Activated CD8-positive, alpha-beta T cell treated with anti-CD3 and anti-CD28 coated beads for 36 hours (primary cell): ENCODE measurements at regions not wholly inside any gene's neighbourhood (a gene's known extent, or its start where the extent isn't known, plus 50 kb on each side); places are given as distances from the start of the nearest gene placed in this dataset.

ENCODE experiments used
- ATAC-seq: fragments of 200-7000 bp; cut with Tn5 transposase; one replicate; pipeline ENCODE4 v1.10.0; 2021; ENCODE audit warnings: mild to moderate bottlenecking, moderate library complexity
- CTCF ChIA-PET: fragments of 350-600 bp; sonication (Branson Sonifier 250); formaldehyde crosslinking; loops from one replicate; lab custom pipeline; 2021; ENCODE audit warnings: antibody characterized with exemption; lab: Charles Lee
- POLR2A ChIA-PET: fragments of 350-600 bp; sonication (Branson Sonifier 250); formaldehyde crosslinking; loops from one replicate; lab custom pipeline; 2021; ENCODE audit warnings: antibody characterized with exemption; lab: Charles Lee
- DNase-seq: peaks from one replicate; pipeline ENCODE4 v3.0.0-alpha.2; 2020
- H3K27ac Mint-ChIP-seq: one replicate; pipeline ENCODE4 v1.8.0; 2021; ENCODE audit warnings: mild to moderate bottlenecking, mixed read lengths
- H3K27me3 Mint-ChIP-seq: one replicate; pipeline ENCODE4 v1.8.0; 2021; ENCODE audit warnings: mixed read lengths
- H3K36me3 Mint-ChIP-seq: one replicate; pipeline ENCODE4 v1.8.0; 2021; ENCODE audit warnings: low read depth, mixed read lengths
- H3K4me1 Mint-ChIP-seq: one replicate; pipeline ENCODE4 v1.8.0; 2021; ENCODE audit warnings: low read depth, mixed read lengths
- H3K4me3 Mint-ChIP-seq: one replicate; pipeline ENCODE4 v1.8.0; 2021; ENCODE audit warnings: mild to moderate bottlenecking, moderate library complexity, mixed read lengths
- H3K9me3 Mint-ChIP-seq: one replicate; pipeline ENCODE4 v1.8.0; 2021; ENCODE audit warnings: mixed read lengths
- CTCF ChIP-seq: fragments of 200-600 bp; IDR thresholded peaks from one replicate; pipeline ENCODE4 v1.8.0; 2022; ENCODE audit warnings: antibody characterized with exemption, mild to moderate bottlenecking
- intact Hi-C: fragments of 100-400 bp; cut with micrococcal nuclease; formaldehyde crosslinking; loops from one replicate; pipeline ENCODE4 v1.10.0; 2022

GRCh38 chr5:3518576-3518975, 77.1 kb upstream of the IRX1 start:
- ChIA-PET POLR2A (no interaction called here), CTCF (no interaction called here)
- Mint-ChIP-seq H3K27ac (no peak overlapping the region), H3K4me1 (no peaks in the 10 kb centered on the region), H3K36me3 (no peaks in the 10 kb centered on the region), H3K9me3 (no peaks in the 10 kb centered on the region), H3K27me3 (no peaks in the 10 kb centered on the region), H3K4me3 (no peak overlapping the region)
- DNase-seq: no peak
- no peak for TF ChIP-seq CTCF
- no peak for ATAC-seq
- intact Hi-C loops: no loop called here

GRCh38 chr5:3518051-3518450, 77.6 kb upstream of the IRX1 start:
- Mint-ChIP-seq H3K4me3 (no peak overlapping the region), H3K27ac (no peak overlapping the region), H3K27me3 (no peaks in the 10 kb centered on the region), H3K36me3 (no peaks in the 10 kb centered on the region), H3K9me3 (no peaks in the 10 kb centered on the region), H3K4me1 (no peaks in the 10 kb centered on the region)
- no peak for DNase-seq
- no peak for ATAC-seq
- ChIA-PET POLR2A (no interaction called here), CTCF (no interaction called here)
- TF ChIP-seq CTCF: no peak
- intact Hi-C loops: no loop called here

- H3K36me3 Mint-ChIP-seq: no peaks in the 10 kb centered on the region
- H3K27me3 Mint-ChIP-seq: no peaks in the 10 kb centered on the region
- no peak for TF ChIP-seq CTCF
- ChIA-PET CTCF (no interaction called here), POLR2A (no interaction called here)
- DNase-seq: no peak
- intact Hi-C loops: no loop called here
- ATAC-seq: no peak
- no peaks in the 10 kb centered on the region for H3K9me3 Mint-ChIP-seq
- H3K27ac Mint-ChIP-seq: no peak overlapping the region
- no peaks in the 10 kb centered on the region for H3K4me1 Mint-ChIP-seq
- no peak overlapping the region for H3K4me3 Mint-ChIP-seq
Observed at GRCh38 chr5:3517348-3517747, 78.3 kb upstream of the IRX1 start.

- no peak for ATAC-seq
- intact Hi-C loops: no loop called here
- no peak for DNase-seq
- ChIA-PET POLR2A (no interaction called here), CTCF (interaction anchor here (0.7 to 1.7 kb wide), 2 partner anchors 10 to 1423 kb away, joined by 3 read pairs; no protein-coding TSS in a partner anchor)
- H3K4me1 Mint-ChIP-seq: no peaks in the 10 kb centered on the region
- no peak overlapping the region for H3K27ac Mint-ChIP-seq
- H3K4me3 Mint-ChIP-seq: no peak overlapping the region
- H3K36me3 Mint-ChIP-seq: no peaks in the 10 kb centered on the region
- H3K27me3 Mint-ChIP-seq: no peaks in the 10 kb centered on the region
- peaks cover 15% of the 10 kb centered on the region for H3K9me3 Mint-ChIP-seq
- no peak for TF ChIP-seq CTCF
Observed at GRCh38 chr5:3512361-3513095, 83.1 kb upstream of the IRX1 start.

GRCh38 chr5:3511934-3512333, 83.7 kb upstream of the IRX1 start:
- H3K4me1 Mint-ChIP-seq: no peaks in the 10 kb centered on the region
- ATAC-seq (no peak), DNase-seq (no peak)
- ChIA-PET CTCF (interaction anchor here (1.7 kb wide), 1 partner anchor 9 kb away, joined by 3 read pairs; no protein-coding TSS in a partner anchor), POLR2A (no interaction called here)
- H3K9me3 Mint-ChIP-seq: peaks cover 15% of the 10 kb centered on the region
- H3K4me3 Mint-ChIP-seq: no peak overlapping the region
- H3K36me3 Mint-ChIP-seq: no peaks in the 10 kb centered on the region
- intact Hi-C loops: no loop called here
- H3K27me3 Mint-ChIP-seq: no peaks in the 10 kb centered on the region
- TF ChIP-seq CTCF: no peak
- no peak overlapping the region for H3K27ac Mint-ChIP-seq
